GM13976 (cell line): ENCODE measurements at regions not wholly inside any gene's neighbourhood (a gene's known extent, or its start where the extent isn't known, plus 50 kb on each side); places are given as distances from the start of the nearest gene placed in this dataset.

ENCODE experiments used
- DNase-seq: peaks from one replicate; pipeline ENCODE4 v3.0.0; 2012; ENCODE audit warnings: low spot score
- CTCF ChIP-seq: IDR thresholded peaks from 2 replicates; pipeline ENCODE4 v1.5.1; 2012; ENCODE audit warnings: borderline replicate concordance, mild to moderate bottlenecking; ENCODE audit not compliant: insufficient read depth; ENCODE audit errors: extremely low read depth, missing control alignments, control extremely low read depth
- in situ Hi-C: fragments of 300-500 bp; cut with MboI; formaldehyde crosslinking; loops from one replicate; pipeline ENCODE4 v1.12.0; 2022; ENCODE audit warnings: low sequenced_read_pairs, mixed read lengths, inconsistent platforms; ENCODE audit not compliant: unreplicated experiment

- no peak for TF ChIP-seq CTCF
- in situ Hi-C loops, result no loop called here
- no peak for DNase-seq
Observed at GRCh38 chrX:88526385-88526784, 220.6 kb upstream of the CPXCR1 start.

GRCh38 chrX:88558421-88558820 is 188.6 kb upstream of the CPXCR1 start:
- no peak for DNase-seq
- no peak for TF ChIP-seq CTCF
- in situ Hi-C loops, result no loop called here

GRCh38 chrX:88560673-88561330 is 186.2 kb upstream of the CPXCR1 start:
- in situ Hi-C loops, result no loop called here
- TF ChIP-seq CTCF, result no peak

GRCh38 chrX:88584283-88584682 is 162.7 kb upstream of the CPXCR1 start:
- in situ Hi-C loops, result no loop called here
- no peak for DNase-seq
- no peak for TF ChIP-seq CTCF

More at GRCh38 chrX:88560673-88561330, 186.2 kb upstream of the CPXCR1 start:
- DNase-seq, result no peak

GRCh38 chrX:88586317-88586716 is 160.7 kb upstream of the CPXCR1 start:
- TF ChIP-seq CTCF, result no peak
- no peak for DNase-seq
- in situ Hi-C loops, result no loop called here

GRCh38 chrX:88603237-88603636 is 143.8 kb upstream of the CPXCR1 start:
- in situ Hi-C loops, result no loop called here
- no peak for TF ChIP-seq CTCF
- no peak for DNase-seq

- TF ChIP-seq CTCF, result no peak
- DNase-seq, result no peak
- in situ Hi-C loops, result no loop called here
Observed at GRCh38 chrX:88604433-88605221, 142.4 kb upstream of the CPXCR1 start.
